Parathyroid adenoma (tissue), 2 donors: ENCODE measurements at regions not wholly inside any gene's neighbourhood (a gene's known extent, or its start where the extent isn't known, plus 50 kb on each side); places are given as distances from the start of the nearest gene placed in this dataset.

Experiments used
- H2AFZ ChIP-seq: fragments of 300-600 bp; sonication (generic); one replicate; pipeline ENCODE4 v1.7.0; 2017; ENCODE audit warnings: antibody characterized with exemption, mild to moderate bottlenecking
- H3K27ac ChIP-seq: fragments of 300-600 bp; sonication (generic); one replicate; pipeline ENCODE4 v1.7.0; 2017
- H3K27me3 ChIP-seq: fragments of 300-600 bp; sonication (generic); one replicate; pipeline ENCODE4 v1.7.0; 2017; ENCODE audit warnings: low read length; ENCODE audit not compliant: control insufficient read depth, insufficient read depth
- H3K36me3 ChIP-seq: fragments of 300-600 bp; sonication (generic); one replicate; pipeline ENCODE4 v1.7.0; 2017; ENCODE audit warnings: low read length; ENCODE audit not compliant: control insufficient read depth, insufficient read depth
- H3K4me1 ChIP-seq: fragments of 300-600 bp; sonication (generic); one replicate; pipeline ENCODE4 v1.7.0; 2017; ENCODE audit warnings: control low read depth
- H3K4me2 ChIP-seq: fragments of 300-600 bp; sonication (generic); one replicate; pipeline ENCODE4 v1.7.0; 2017; ENCODE audit warnings: low read length
- H3K4me3 ChIP-seq: fragments of 300-600 bp; sonication (generic); one replicate; pipeline ENCODE4 v1.7.0; 2017; ENCODE audit warnings: low read depth, low read length
- H3K79me2 ChIP-seq: fragments of 300-600 bp; sonication (generic); one replicate; pipeline ENCODE4 v1.7.0; 2017; ENCODE audit warnings: control low read depth
- H3K9ac ChIP-seq: fragments of 300-600 bp; sonication (generic); one replicate; pipeline ENCODE4 v1.7.0; 2017; ENCODE audit warnings: mild to moderate bottlenecking
- H3K9me3 ChIP-seq: fragments of 300-600 bp; sonication (generic); one replicate; pipeline ENCODE4 v1.7.0; 2017; ENCODE audit warnings: low read length; ENCODE audit not compliant: control insufficient read depth
- TF ChIP-seq, protein P1 (sequence below): fragments of 300-600 bp; sonication (generic); IDR thresholded peaks from one replicate; pipeline ENCODE4 v1.7.0; 2017; ENCODE audit warnings: antibody characterized with exemption, mild to moderate bottlenecking
- donor health status: primary hyperparathyroidism.

GRCh38 chr18:56329536-56329935, 308.9 kb downstream of the TXNL1 start:
- no peak overlapping the region for H3K27ac ChIP-seq
- TF ChIP-seq, protein P1, sequence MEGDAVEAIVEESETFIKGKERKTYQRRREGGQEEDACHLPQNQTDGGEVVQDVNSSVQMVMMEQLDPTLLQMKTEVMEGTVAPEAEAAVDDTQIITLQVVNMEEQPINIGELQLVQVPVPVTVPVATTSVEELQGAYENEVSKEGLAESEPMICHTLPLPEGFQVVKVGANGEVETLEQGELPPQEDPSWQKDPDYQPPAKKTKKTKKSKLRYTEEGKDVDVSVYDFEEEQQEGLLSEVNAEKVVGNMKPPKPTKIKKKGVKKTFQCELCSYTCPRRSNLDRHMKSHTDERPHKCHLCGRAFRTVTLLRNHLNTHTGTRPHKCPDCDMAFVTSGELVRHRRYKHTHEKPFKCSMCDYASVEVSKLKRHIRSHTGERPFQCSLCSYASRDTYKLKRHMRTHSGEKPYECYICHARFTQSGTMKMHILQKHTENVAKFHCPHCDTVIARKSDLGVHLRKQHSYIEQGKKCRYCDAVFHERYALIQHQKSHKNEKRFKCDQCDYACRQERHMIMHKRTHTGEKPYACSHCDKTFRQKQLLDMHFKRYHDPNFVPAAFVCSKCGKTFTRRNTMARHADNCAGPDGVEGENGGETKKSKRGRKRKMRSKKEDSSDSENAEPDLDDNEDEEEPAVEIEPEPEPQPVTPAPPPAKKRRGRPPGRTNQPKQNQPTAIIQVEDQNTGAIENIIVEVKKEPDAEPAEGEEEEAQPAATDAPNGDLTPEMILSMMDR, result no peak
- no peak overlapping the region for H2AFZ ChIP-seq
- H3K27me3 ChIP-seq, result no peaks in the 10 kb centered on the region
- no peaks in the 10 kb centered on the region for H3K36me3 ChIP-seq
- H3K4me3 ChIP-seq, result no peak overlapping the region
- no peaks in the 10 kb centered on the region for H3K79me2 ChIP-seq
- H3K4me1 ChIP-seq, result no peaks in the 10 kb centered on the region
- H3K4me2 ChIP-seq, result no peak overlapping the region
- H3K9me3 ChIP-seq, result no peaks in the 10 kb centered on the region
- no peak overlapping the region for H3K9ac ChIP-seq

DNA sequence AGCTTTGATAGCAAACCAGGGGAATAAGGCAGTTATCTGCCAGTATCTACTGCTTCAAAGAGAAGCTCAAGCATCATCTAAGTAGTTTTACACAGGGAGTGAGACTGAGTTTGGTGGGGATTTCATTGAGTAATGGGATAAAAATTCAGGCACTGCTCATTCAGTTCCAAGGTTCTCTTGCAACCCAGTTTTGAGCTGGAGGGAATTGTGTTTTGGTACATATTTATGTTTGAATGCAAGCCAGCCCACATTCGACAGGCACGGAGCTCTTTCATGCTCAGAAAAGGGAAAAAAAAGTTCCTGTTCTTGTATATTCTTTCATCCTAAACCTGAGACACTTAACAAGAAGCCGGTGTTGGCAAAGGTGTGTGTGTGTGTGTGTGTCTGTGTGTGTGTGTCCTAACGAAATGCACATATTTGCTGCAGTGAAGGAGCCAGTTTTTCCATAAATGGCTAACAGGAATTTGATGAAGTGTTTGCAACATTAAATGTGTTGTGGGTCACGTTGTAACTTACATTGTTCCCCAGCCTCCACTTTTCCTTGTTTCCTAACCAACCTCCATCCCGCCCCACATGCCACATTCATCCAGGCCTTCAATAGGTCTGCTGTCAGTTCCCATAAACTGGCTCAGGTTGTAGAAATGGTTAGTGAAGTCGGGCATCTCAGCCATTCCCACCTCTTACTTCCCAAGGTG, 311.1 kb downstream of the TXNL1 start:
- no peak overlapping the region for H3K9ac ChIP-seq
- no peak overlapping the region for H3K4me2 ChIP-seq
- no peak overlapping the region for H3K27ac ChIP-seq
- no peak overlapping the region for H2AFZ ChIP-seq
- TF ChIP-seq, protein P1, result no peak
- H3K4me3 ChIP-seq, result no peak overlapping the region
- H3K79me2 ChIP-seq, result no peaks in the 10 kb centered on the region
- no peaks in the 10 kb centered on the region for H3K9me3 ChIP-seq
- no peaks in the 10 kb centered on the region for H3K4me1 ChIP-seq
- H3K36me3 ChIP-seq, result no peaks in the 10 kb centered on the region
- no peaks in the 10 kb centered on the region for H3K27me3 ChIP-seq

GRCh38 chr18:56326336-56327072, 311.9 kb downstream of the TXNL1 start:
- H3K4me2 ChIP-seq, result no peak overlapping the region
- no peaks in the 10 kb centered on the region for H3K4me1 ChIP-seq
- no peak overlapping the region for H3K9ac ChIP-seq
- no peaks in the 10 kb centered on the region for H3K27me3 ChIP-seq
- H3K9me3 ChIP-seq, result no peaks in the 10 kb centered on the region
- no peak overlapping the region for H2AFZ ChIP-seq
- no peak overlapping the region for H3K27ac ChIP-seq
- H3K36me3 ChIP-seq, result no peaks in the 10 kb centered on the region
- TF ChIP-seq, protein P1, result no peak
- no peaks in the 10 kb centered on the region for H3K79me2 ChIP-seq
- H3K4me3 ChIP-seq, result no peak overlapping the region

DNA sequence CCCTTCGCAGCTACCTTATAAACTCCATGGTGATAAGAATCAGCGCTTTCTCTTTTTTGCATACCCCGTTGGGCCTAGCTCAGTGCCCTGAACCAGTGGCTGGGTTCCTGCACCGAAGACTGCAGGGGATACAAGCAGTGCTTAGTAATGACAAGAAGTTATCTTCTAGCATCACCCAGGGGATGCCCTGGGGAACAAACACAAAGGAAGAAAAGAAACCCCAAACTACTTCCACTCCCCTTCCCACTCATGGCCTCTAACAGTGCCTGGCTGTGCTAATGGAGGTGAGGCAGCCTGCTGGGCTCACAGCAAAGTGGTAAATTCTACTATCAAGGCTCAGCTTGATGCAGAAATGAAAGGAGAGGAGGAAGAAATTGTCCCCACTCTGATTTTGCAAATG, 314.7 kb downstream of the TXNL1 start:
- Histone ChIP-seq H3K36me3 (no peaks in the 10 kb centered on the region), H2AFZ (no peak overlapping the region), H3K4me1 (no peaks in the 10 kb centered on the region), H3K9me3 (no peaks in the 10 kb centered on the region), H3K4me3 (no peak overlapping the region), H3K4me2 (no peak overlapping the region), H3K9ac (no peak overlapping the region), H3K27ac (no peak overlapping the region), H3K79me2 (no peaks in the 10 kb centered on the region), H3K27me3 (no peaks in the 10 kb centered on the region)
- TF ChIP-seq, protein P1, result no peak
